Caco-2 (cell line): ENCODE measurements at regions not wholly inside any gene's neighbourhood (a gene's known extent, or its start where the extent isn't known, plus 50 kb on each side); places are given as distances from the start of the nearest gene placed in this dataset.

Experiments used
- BruUV-seq: library from RNA; stranded (reverse); fragments of 400-500 nt; replicated peaks from 2 replicates; lab custom pipeline; 2021; lab: Mats Ljungman, UMichigan
- CTCF ChIA-PET: fragments of 300-600 bp; sonication (Branson Sonifier 250); formaldehyde crosslinking; loops from one replicate; lab custom pipeline; 2022; ENCODE audit warnings: antibody characterized with exemption; lab: Charles Lee
- POLR2A ChIA-PET: fragments of 300-600 bp; sonication (Branson Sonifier 250); formaldehyde crosslinking; loops from one replicate; lab custom pipeline; 2022; ENCODE audit warnings: antibody characterized with exemption; lab: Charles Lee
- DNase-seq, 2 experiments: peaks; one replicate each; pipeline versions ENCODE4 v3.0.0 to v3.0.0-alpha.2; 2020 to 2022
- H3K27me3 ChIP-seq: replicated peaks from 2 replicates; pipeline ENCODE4 v1.6.0; 2011; ENCODE audit warnings: low read length; ENCODE audit not compliant: control insufficient read depth, insufficient read depth
- H3K36me3 ChIP-seq: 2 replicates; pipeline ENCODE4 v1.5.1; 2011; ENCODE audit warnings: low read length; ENCODE audit not compliant: control insufficient read depth, insufficient read depth
- H3K4me1 ChIP-seq: fragments of 250-450 bp; sonication (Bioruptor Pico); 2 replicates; pipeline ENCODE4 v1.5.1; 2020; ENCODE audit warnings: mild to moderate bottlenecking
- H3K4me3 ChIP-seq: 2 replicates; pipeline ENCODE4 v1.5.1; 2011; ENCODE audit warnings: low read depth, mild to moderate bottlenecking, control low read depth, low read length
- H3K9me3 ChIP-seq: fragments of 250-450 bp; sonication (Bioruptor Pico); 2 replicates; pipeline ENCODE4 v1.5.1; 2020; ENCODE audit warnings: mild to moderate bottlenecking, moderate library complexity
- H3K27ac Mint-ChIP-seq: one replicate; pipeline ENCODE4 v1.8.0; 2022; ENCODE audit warnings: mixed read lengths; ENCODE audit not compliant: unreplicated experiment
- H3K27me3 Mint-ChIP-seq: one replicate; pipeline ENCODE4 v1.8.0; 2022; ENCODE audit warnings: mixed read lengths; ENCODE audit not compliant: insufficient read depth, unreplicated experiment
- H3K36me3 Mint-ChIP-seq: one replicate; pipeline ENCODE4 v1.8.0; 2022; ENCODE audit warnings: mild to moderate bottlenecking, mixed read lengths; ENCODE audit not compliant: insufficient read depth, unreplicated experiment
- H3K4me1 Mint-ChIP-seq: one replicate; pipeline ENCODE4 v1.8.0; 2022; ENCODE audit warnings: low read depth, mixed read lengths; ENCODE audit not compliant: unreplicated experiment
- H3K4me3 Mint-ChIP-seq: one replicate; pipeline ENCODE4 v1.8.0; 2022; ENCODE audit warnings: mild to moderate bottlenecking, moderate library complexity, mixed read lengths; ENCODE audit not compliant: unreplicated experiment
- H3K9me3 Mint-ChIP-seq: one replicate; pipeline ENCODE4 v1.8.0; 2022; ENCODE audit warnings: mixed read lengths; ENCODE audit not compliant: unreplicated experiment
- intact Hi-C: fragments of 100-400 bp; cut with micrococcal nuclease; formaldehyde crosslinking; loops from one replicate; pipeline ENCODE4 v1.10.0; 2022; ENCODE audit not compliant: unreplicated experiment
- TF ChIP-seq, protein P1 (sequence below), 2 experiments: fragments of 200-600 bp in 1 of 2; IDR thresholded peaks; 1 replicate in 1 of 2; 2 replicates in 1 of 2; pipeline versions ENCODE4 v1.5.1 to v1.8.0; 2011 to 2022; ENCODE audit warnings: antibody characterized with exemption in 1 of 2, control low read depth in 1 of 2, inconsistent platforms in 1 of 2, low read depth in 1 of 2, low read length in 1 of 2, mild to moderate bottlenecking in 1 of 2, moderate library complexity in 1 of 2; ENCODE audit not compliant: insufficient read depth in 1 of 2, severe bottlenecking in 1 of 2, unreplicated experiment in 1 of 2

DNA sequence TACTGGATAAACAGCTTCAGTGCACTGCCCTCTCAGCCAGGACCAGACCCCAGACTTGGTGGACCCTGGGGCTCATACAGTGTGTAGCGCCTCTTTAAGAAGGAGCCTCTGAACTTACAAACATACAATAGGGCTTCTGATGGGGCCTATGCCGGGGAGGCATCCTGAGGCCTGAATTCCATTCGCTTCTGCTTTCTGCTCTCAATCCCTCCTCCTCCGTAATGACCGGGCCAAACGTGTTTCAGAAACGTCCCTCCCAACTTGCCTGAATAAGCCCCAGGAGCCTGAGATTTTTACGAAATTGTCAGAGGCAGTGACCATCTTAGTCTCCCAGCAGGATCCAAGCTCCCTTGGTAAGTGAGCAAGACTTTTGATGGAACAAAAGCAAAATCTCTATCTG is 128.1 kb upstream of the BOD1 start:
- Mint-ChIP-seq H3K27me3 (no peaks in the 10 kb centered on the region), H3K36me3 (no peaks in the 10 kb centered on the region), H3K27ac (peak overlapping the region; percentile 16), H3K4me3 (no peak overlapping the region), H3K4me1 (peaks cover 36% of the 10 kb centered on the region), H3K9me3 (no peaks in the 10 kb centered on the region)
- H3K4me1 ChIP-seq = peaks cover 20% of the 10 kb centered on the region
- TF ChIP-seq, protein P1, sequence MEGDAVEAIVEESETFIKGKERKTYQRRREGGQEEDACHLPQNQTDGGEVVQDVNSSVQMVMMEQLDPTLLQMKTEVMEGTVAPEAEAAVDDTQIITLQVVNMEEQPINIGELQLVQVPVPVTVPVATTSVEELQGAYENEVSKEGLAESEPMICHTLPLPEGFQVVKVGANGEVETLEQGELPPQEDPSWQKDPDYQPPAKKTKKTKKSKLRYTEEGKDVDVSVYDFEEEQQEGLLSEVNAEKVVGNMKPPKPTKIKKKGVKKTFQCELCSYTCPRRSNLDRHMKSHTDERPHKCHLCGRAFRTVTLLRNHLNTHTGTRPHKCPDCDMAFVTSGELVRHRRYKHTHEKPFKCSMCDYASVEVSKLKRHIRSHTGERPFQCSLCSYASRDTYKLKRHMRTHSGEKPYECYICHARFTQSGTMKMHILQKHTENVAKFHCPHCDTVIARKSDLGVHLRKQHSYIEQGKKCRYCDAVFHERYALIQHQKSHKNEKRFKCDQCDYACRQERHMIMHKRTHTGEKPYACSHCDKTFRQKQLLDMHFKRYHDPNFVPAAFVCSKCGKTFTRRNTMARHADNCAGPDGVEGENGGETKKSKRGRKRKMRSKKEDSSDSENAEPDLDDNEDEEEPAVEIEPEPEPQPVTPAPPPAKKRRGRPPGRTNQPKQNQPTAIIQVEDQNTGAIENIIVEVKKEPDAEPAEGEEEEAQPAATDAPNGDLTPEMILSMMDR (IDR thresholded peaks at IDR 0.05; ENCODE audit: insufficient read depth in 1 of 2, low read depth in 1 of 2, low read length in 1 of 2, severe bottlenecking in 1 of 2, unreplicated experiment in 1 of 2) = no peak
- H3K9me3 ChIP-seq = no peaks in the 10 kb centered on the region
- no TSS peak for BruUV-seq
- ChIA-PET POLR2A (no interaction called here), CTCF (no interaction called here)
- H3K4me3 ChIP-seq = no peak overlapping the region
- intact Hi-C loops = no loop called here
- H3K36me3 ChIP-seq = no peaks in the 10 kb centered on the region
- no peak for DNase-seq
- H3K27me3 ChIP-seq = no peaks in the 10 kb centered on the region

DNA sequence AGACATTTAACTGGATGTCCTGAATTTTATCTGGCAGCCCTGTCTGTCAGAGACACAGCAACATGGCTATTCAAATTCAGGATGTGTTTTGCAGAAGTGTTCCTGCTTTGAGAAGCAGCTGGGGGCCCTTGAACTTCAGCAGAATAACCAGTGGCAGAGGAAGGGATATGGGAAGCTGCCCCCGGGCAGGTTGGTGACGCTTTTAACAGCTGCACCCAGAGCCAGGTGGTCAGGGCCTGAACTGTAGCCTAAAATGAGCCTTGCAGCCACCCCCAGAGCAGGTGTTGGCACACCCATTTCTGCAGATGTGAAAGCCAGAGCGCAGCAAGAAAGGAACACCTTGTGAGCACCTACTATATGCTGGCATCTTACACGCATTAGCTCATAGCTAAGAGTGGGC is 128.7 kb upstream of the BOD1 start:
- H3K4me3 Mint-ChIP-seq = no peak overlapping the region
- TF ChIP-seq, protein P1 (IDR thresholded peaks at IDR 0.05; ENCODE audit: insufficient read depth in 1 of 2, low read depth in 1 of 2, low read length in 1 of 2, severe bottlenecking in 1 of 2, unreplicated experiment in 1 of 2) = no peak
- H3K4me1 Mint-ChIP-seq = peaks cover 32% of the 10 kb centered on the region
- peaks cover 20% of the 10 kb centered on the region for H3K4me1 ChIP-seq
- no peaks in the 10 kb centered on the region for H3K36me3 ChIP-seq
- H3K27me3 ChIP-seq = no peaks in the 10 kb centered on the region
- H3K36me3 Mint-ChIP-seq = no peaks in the 10 kb centered on the region
- no peak for DNase-seq
- ChIA-PET POLR2A (no interaction called here), CTCF (no interaction called here)
- no TSS peak for BruUV-seq
- no peaks in the 10 kb centered on the region for H3K27me3 Mint-ChIP-seq
- no peak overlapping the region for H3K27ac Mint-ChIP-seq
- H3K9me3 Mint-ChIP-seq = no peaks in the 10 kb centered on the region
- H3K4me3 ChIP-seq = no peak overlapping the region
- intact Hi-C loops = no loop called here
- H3K9me3 ChIP-seq = no peaks in the 10 kb centered on the region

DNA sequence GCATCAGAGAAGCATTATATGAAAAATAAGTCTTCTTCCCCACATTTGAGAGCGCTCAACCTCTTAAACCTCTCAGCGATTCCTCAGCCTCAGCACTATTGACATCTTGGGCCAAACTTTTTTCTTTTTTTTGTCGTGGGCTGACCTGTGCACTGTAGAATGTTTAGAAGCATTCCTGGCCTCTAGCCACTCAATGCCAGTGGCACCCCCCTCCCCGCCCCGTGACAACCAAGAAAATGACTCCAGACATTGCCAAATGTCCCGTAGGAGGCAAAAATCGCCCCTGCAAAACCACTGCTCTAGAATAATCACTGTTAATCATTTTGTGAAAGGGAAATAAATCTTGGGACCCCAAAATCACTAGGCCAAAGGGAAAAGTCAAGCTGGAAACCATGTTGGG is 129.1 kb upstream of the BOD1 start:
- POLR2A ChIA-PET = no interaction called here
- no peak overlapping the region for H3K4me3 Mint-ChIP-seq

More for the DNA sequence above, 129.1 kb upstream of the BOD1 start:
- Mint-ChIP-seq H3K27me3 (no peaks in the 10 kb centered on the region), H3K4me1 (peaks cover 32% of the 10 kb centered on the region), H3K36me3 (no peaks in the 10 kb centered on the region), H3K27ac (no peak overlapping the region), H3K9me3 (no peaks in the 10 kb centered on the region)
- BruUV-seq = TSS peak; percentile 75
- peaks cover 20% of the 10 kb centered on the region for H3K4me1 ChIP-seq
- TF ChIP-seq, protein P1 (IDR thresholded peaks at IDR 0.05; ENCODE audit: insufficient read depth in 1 of 2, low read depth in 1 of 2, low read length in 1 of 2, severe bottlenecking in 1 of 2, unreplicated experiment in 1 of 2) = no peak
- intact Hi-C loops = no loop called here
- H3K27me3 ChIP-seq = no peaks in the 10 kb centered on the region
- H3K4me3 ChIP-seq = no peak overlapping the region
- DNase-seq = no peak
- no peaks in the 10 kb centered on the region for H3K9me3 ChIP-seq
- H3K36me3 ChIP-seq = no peaks in the 10 kb centered on the region
- CTCF ChIA-PET = no interaction called here
